Panc1 (cell line): ENCODE measurements at regions not wholly inside any gene's neighbourhood (a gene's known extent, or its start where the extent isn't known, plus 50 kb on each side); places are given as distances from the start of the nearest gene placed in this dataset.
A peak's percentile ranks its signal among the peaks of the same experiment; 100 is the strongest.

ENCODE experiments used
- ATAC-seq: fragments of 200-7000 bp; cut with Tn5 transposase; 2 replicates; pipeline ENCODE4 v1.9.1; 2020; ENCODE audit warnings: mild to moderate bottlenecking, moderate library complexity
- BruUV-seq: library from RNA; stranded (reverse); fragments of 400-500 nt; replicated peaks from 2 replicates; lab custom pipeline; 2021; lab: Mats Ljungman, UMichigan
- CTCF ChIA-PET: fragments of 300-600 bp; sonication (Branson Sonifier 250); formaldehyde crosslinking; loops from one replicate; lab custom pipeline; 2022; ENCODE audit warnings: antibody characterized with exemption; lab: Charles Lee
- POLR2A ChIA-PET: fragments of 300-600 bp; sonication (Branson Sonifier 250); formaldehyde crosslinking; loops from one replicate; lab custom pipeline; 2022; ENCODE audit warnings: antibody characterized with exemption; lab: Charles Lee
- DNase-seq: peaks from one replicate; pipeline ENCODE4 v3.0.0-alpha.2; 2010; ENCODE audit warnings: low read depth, low spot score
- H3K27ac ChIP-seq: 2 replicates; pipeline ENCODE4 v1.5.1; 2011; ENCODE audit warnings: mild to moderate bottlenecking, low read length, inconsistent platforms
- H3K27me3 ChIP-seq: fragments of 200-500 bp; sonication (Bioruptor generic); 2 replicates; pipeline ENCODE4 v1.6.0; 2014; ENCODE audit warnings: low read length, inconsistent platforms; ENCODE audit not compliant: control insufficient read depth, insufficient read depth
- H3K36me3 ChIP-seq: fragments of 200-500 bp; sonication (Bioruptor generic); 2 replicates; pipeline ENCODE4 v1.5.1; 2014; ENCODE audit warnings: inconsistent platforms, mild to moderate bottlenecking, low read length, moderate library complexity; ENCODE audit not compliant: control insufficient read depth, insufficient read depth
- H3K4me1 ChIP-seq: 2 replicates; pipeline ENCODE4 v1.5.1; 2011; ENCODE audit warnings: inconsistent platforms, mild to moderate bottlenecking, low read length, moderate library complexity; ENCODE audit not compliant: control insufficient read depth, insufficient read depth
- H3K4me3 ChIP-seq, 2 experiments: 2 replicates each; pipeline ENCODE4 v1.5.1; 2011 to 2012; ENCODE audit warnings: low read depth in 2 of 2, low read length in 2 of 2, mild to moderate bottlenecking in 2 of 2, inconsistent platforms in 1 of 2, moderate library complexity in 1 of 2
- H3K9me3 ChIP-seq: fragments of 200-500 bp; sonication (Bioruptor generic); 2 replicates; pipeline ENCODE4 v1.5.1; 2014; ENCODE audit warnings: low read depth, mild to moderate bottlenecking, inconsistent platforms, low read length, moderate library complexity; ENCODE audit not compliant: control insufficient read depth, insufficient read depth
- POLR2AphosphoS5 ChIP-seq: IDR thresholded peaks from 2 replicates; pipeline ENCODE4 v1.6.1; 2012; ENCODE audit warnings: mild to moderate bottlenecking, low read depth, low read length, moderate library complexity
- SIN3A ChIP-seq: IDR thresholded peaks from 2 replicates; pipeline ENCODE4 v1.6.1; 2012; ENCODE audit warnings: low read depth, mild to moderate bottlenecking, low read length, moderate library complexity, borderline replicate concordance; ENCODE audit not compliant: insufficient read depth
- TCF7L2 ChIP-seq: IDR thresholded peaks from 2 replicates; pipeline ENCODE4 v1.6.1; 2011; ENCODE audit warnings: mild to moderate bottlenecking, low read depth, low read length, inconsistent platforms
- in situ Hi-C: cut with HindIII; loops from 2 replicates; pipeline ENCODE4 v1.10.0; 2016; ENCODE audit warnings: low sequenced_read_pairs, low pct_unique_long_range_greater_than_20kb
- intact Hi-C: fragments of 100-400 bp; cut with micrococcal nuclease; formaldehyde crosslinking; loops from one replicate; pipeline ENCODE4 v1.10.0; 2022; ENCODE audit not compliant: unreplicated experiment
- TF ChIP-seq, protein P1 (sequence below), 2 experiments: IDR thresholded peaks; 2 replicates each; pipeline ENCODE4 v1.6.1; 2011 to 2012; ENCODE audit warnings: low read depth in 2 of 2, control low read depth in 1 of 2, low read length in 1 of 2, mild to moderate bottlenecking in 1 of 2, moderate library complexity in 1 of 2; ENCODE audit not compliant: insufficient read depth in 1 of 2
- TF ChIP-seq, protein P2 (sequence below): fragments of 450-650 bp; IDR thresholded peaks from 2 replicates; pipeline ENCODE4 v1.5.1; 2017; ENCODE audit warnings: mild to moderate bottlenecking

DNA sequence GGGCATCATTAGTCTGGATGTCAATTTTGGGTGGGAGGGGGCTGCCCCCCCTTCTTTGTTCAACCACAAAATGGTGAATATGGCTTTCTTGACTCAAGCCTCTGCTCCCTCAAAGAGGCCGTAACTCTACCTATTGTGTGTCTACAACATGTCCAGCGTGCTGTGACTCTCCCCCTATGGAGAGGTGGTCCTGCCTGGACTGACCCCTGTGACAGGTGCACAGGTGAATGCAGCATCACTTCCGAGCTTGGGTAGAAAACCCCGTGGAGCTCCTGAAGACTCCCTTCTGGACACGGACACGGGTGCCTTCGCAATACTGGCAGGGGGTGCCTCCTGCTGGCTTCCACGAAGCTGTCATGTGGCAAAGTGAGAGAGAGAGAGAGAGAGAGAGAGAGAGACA is 397.8 kb downstream of the GALR1 start:
- DNase-seq: no peak
- ChIA-PET POLR2A (no interaction called here), CTCF (interaction anchor here (0.7 kb wide), 2 partner anchors 424 to 509 kb away, joined by 4 to 6 read pairs; no protein-coding TSS in a partner anchor)
- intact Hi-C loops (no loop called here), in situ Hi-C loops (no loop called here)
- Histone ChIP-seq H3K27me3 (peaks cover 4% of the 10 kb centered on the region), H3K4me1 (peaks cover 5% of the 10 kb centered on the region), H3K9me3 (no peaks in the 10 kb centered on the region), H3K36me3 (no peaks in the 10 kb centered on the region), H3K27ac (no peak overlapping the region), H3K4me3 (no peak overlapping the region)
- TF ChIP-seq POLR2AphosphoS5 (no peak), SIN3A (no peak), TCF7L2 (no peak)
- TF ChIP-seq, protein P1, sequence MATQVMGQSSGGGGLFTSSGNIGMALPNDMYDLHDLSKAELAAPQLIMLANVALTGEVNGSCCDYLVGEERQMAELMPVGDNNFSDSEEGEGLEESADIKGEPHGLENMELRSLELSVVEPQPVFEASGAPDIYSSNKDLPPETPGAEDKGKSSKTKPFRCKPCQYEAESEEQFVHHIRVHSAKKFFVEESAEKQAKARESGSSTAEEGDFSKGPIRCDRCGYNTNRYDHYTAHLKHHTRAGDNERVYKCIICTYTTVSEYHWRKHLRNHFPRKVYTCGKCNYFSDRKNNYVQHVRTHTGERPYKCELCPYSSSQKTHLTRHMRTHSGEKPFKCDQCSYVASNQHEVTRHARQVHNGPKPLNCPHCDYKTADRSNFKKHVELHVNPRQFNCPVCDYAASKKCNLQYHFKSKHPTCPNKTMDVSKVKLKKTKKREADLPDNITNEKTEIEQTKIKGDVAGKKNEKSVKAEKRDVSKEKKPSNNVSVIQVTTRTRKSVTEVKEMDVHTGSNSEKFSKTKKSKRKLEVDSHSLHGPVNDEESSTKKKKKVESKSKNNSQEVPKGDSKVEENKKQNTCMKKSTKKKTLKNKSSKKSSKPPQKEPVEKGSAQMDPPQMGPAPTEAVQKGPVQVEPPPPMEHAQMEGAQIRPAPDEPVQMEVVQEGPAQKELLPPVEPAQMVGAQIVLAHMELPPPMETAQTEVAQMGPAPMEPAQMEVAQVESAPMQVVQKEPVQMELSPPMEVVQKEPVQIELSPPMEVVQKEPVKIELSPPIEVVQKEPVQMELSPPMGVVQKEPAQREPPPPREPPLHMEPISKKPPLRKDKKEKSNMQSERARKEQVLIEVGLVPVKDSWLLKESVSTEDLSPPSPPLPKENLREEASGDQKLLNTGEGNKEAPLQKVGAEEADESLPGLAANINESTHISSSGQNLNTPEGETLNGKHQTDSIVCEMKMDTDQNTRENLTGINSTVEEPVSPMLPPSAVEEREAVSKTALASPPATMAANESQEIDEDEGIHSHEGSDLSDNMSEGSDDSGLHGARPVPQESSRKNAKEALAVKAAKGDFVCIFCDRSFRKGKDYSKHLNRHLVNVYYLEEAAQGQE (IDR thresholded peaks at IDR 0.05; ENCODE audit: insufficient read depth in 1 of 2, low read depth in 2 of 2, low read length in 1 of 2): no peak
- TF ChIP-seq, protein P2, sequence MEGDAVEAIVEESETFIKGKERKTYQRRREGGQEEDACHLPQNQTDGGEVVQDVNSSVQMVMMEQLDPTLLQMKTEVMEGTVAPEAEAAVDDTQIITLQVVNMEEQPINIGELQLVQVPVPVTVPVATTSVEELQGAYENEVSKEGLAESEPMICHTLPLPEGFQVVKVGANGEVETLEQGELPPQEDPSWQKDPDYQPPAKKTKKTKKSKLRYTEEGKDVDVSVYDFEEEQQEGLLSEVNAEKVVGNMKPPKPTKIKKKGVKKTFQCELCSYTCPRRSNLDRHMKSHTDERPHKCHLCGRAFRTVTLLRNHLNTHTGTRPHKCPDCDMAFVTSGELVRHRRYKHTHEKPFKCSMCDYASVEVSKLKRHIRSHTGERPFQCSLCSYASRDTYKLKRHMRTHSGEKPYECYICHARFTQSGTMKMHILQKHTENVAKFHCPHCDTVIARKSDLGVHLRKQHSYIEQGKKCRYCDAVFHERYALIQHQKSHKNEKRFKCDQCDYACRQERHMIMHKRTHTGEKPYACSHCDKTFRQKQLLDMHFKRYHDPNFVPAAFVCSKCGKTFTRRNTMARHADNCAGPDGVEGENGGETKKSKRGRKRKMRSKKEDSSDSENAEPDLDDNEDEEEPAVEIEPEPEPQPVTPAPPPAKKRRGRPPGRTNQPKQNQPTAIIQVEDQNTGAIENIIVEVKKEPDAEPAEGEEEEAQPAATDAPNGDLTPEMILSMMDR: peak; percentile 43; the same call in 1 of the 2 replicates
- no peak for ATAC-seq
- BruUV-seq: no TSS peak

DNA sequence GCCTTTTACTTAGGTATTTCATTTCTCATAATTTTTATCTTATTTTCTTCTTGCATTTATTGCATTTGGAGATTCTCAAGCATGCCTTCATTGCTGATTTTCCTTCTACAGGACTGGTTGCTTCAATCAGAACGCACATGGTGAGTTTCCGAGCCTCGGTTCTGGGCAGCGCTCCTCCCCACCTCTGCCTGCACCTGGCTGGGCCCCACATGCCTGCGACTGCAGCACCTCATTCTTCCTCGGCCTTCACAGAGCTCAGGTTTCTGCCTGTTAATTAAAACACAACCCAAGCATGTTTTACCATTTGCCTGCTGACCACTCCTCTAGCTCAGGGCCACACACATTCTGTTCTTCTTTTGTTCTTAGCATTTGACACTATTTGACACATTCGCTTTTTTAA is 398.8 kb downstream of the GALR1 start:
- BruUV-seq: no TSS peak
- no peak overlapping the region for H3K4me3 ChIP-seq
- H3K4me1 ChIP-seq: peaks cover 5% of the 10 kb centered on the region
- ChIA-PET CTCF (no interaction called here), POLR2A (no interaction called here)
- DNase-seq (no peak), ATAC-seq (no peak)
- intact Hi-C loops: no loop called here
- peaks cover 4% of the 10 kb centered on the region for H3K27me3 ChIP-seq
- H3K36me3 ChIP-seq: no peaks in the 10 kb centered on the region
- in situ Hi-C loops: no loop called here
- no peak overlapping the region for H3K27ac ChIP-seq
- H3K9me3 ChIP-seq: no peaks in the 10 kb centered on the region
- TF ChIP-seq, protein P2: no peak
- TF ChIP-seq, protein P1 (IDR thresholded peaks at IDR 0.05; ENCODE audit: insufficient read depth in 1 of 2, low read depth in 2 of 2, low read length in 1 of 2): no peak
- TF ChIP-seq POLR2AphosphoS5: no peak
- TF ChIP-seq TCF7L2: no peak
- no peak for TF ChIP-seq SIN3A
